H1 (cell line): ENCODE measurements at regions not wholly inside any gene's neighbourhood (a gene's known extent, or its start where the extent isn't known, plus 50 kb on each side); places are given as distances from the start of the nearest gene placed in this dataset.

Source experiments
- CTCF ChIA-PET: fragments of 300-600 bp; sonication (Branson Sonifier 250); formaldehyde crosslinking; loops from one replicate; lab custom pipeline; 2021; ENCODE audit not compliant: partially characterized antibody; lab: Charles Lee
- POLR2A ChIA-PET: fragments of 300-600 bp; sonication (Branson Sonifier 250); formaldehyde crosslinking; loops from one replicate; lab custom pipeline; 2021; ENCODE audit warnings: inconsistent platforms; ENCODE audit not compliant: partially characterized antibody; lab: Charles Lee
- DNase-seq, 2 experiments: peaks; one replicate each; pipeline versions ENCODE4 v3.0.0 to v3.0.0-alpha.2; 2010 to 2022; ENCODE audit warnings: low spot score in 2 of 2, low read depth in 1 of 2, mixed read lengths in 1 of 2
- FAIRE-seq: peaks from 2 replicates; lab custom pipeline; 2011; peaks lifted over from hg19 to GRCh38; lab: Jason Lieb, UNC
- H2AFZ ChIP-seq: 2 replicates; pipeline ENCODE4 v1.8.1; 2012; ENCODE audit warnings: low read length, inconsistent platforms
- H2AK5ac ChIP-seq: 2 replicates; pipeline ENCODE4 v1.6.1; 2013; ENCODE audit warnings: low read depth, low read length
- H2BK120ac ChIP-seq: replicated peaks from 2 replicates; pipeline ENCODE3; 2013; ENCODE audit warnings: low read depth, low read length, inconsistent platforms
- H2BK12ac ChIP-seq: 2 replicates; pipeline ENCODE4 v1.6.1; 2013; ENCODE audit warnings: low read depth, low read length
- H2BK15ac ChIP-seq: 2 replicates; pipeline ENCODE4 v1.6.1; 2013; ENCODE audit warnings: low read length
- H2BK20ac ChIP-seq: 2 replicates; pipeline ENCODE4 v1.6.1; 2013; ENCODE audit warnings: low read length
- H2BK5ac ChIP-seq: 2 replicates; pipeline ENCODE4 v1.6.1; 2013; ENCODE audit warnings: low read depth, low read length
- H3K14ac ChIP-seq: 2 replicates; pipeline ENCODE4 v1.6.1; 2013; ENCODE audit warnings: inconsistent platforms; ENCODE audit not compliant: insufficient read length
- H3K18ac ChIP-seq: 2 replicates; pipeline ENCODE4 v1.6.1; 2013; ENCODE audit warnings: low read length; ENCODE audit errors: extremely low read depth
- H3K23ac ChIP-seq: 2 replicates; pipeline ENCODE4 v1.6.1; 2013; ENCODE audit warnings: inconsistent platforms; ENCODE audit not compliant: insufficient read length
- H3K23me2 ChIP-seq: 2 replicates; pipeline ENCODE4 v1.6.1; 2013; ENCODE audit warnings: low read depth, low read length
- H3K27ac ChIP-seq: 2 replicates; pipeline ENCODE4 v1.6.1; 2011; ENCODE audit warnings: low read depth, low read length, inconsistent platforms
- H3K27me3 ChIP-seq, 4 experiments: replicated peaks in 1 of 4; 1 replicate in 1 of 4; 2 replicates in 3 of 4; pipeline versions ENCODE4 v1.6.1 to v1.8.1; 2011 to 2013; ENCODE audit warnings: low read length in 3 of 4, mild to moderate bottlenecking in 3 of 4, inconsistent platforms in 2 of 4, mixed read lengths in 2 of 4, moderate library complexity in 1 of 4; ENCODE audit not compliant: control insufficient read depth in 3 of 4, insufficient read depth in 3 of 4; ENCODE audit errors: extremely low read depth in 1 of 4
- H3K36me3 ChIP-seq, 4 experiments: 2 replicates each; pipeline versions ENCODE4 v1.6.1 to v1.8.1; 2011 to 2013; ENCODE audit warnings: mild to moderate bottlenecking in 4 of 4, low read length in 3 of 4, moderate library complexity in 2 of 4, control low read depth in 1 of 4, inconsistent platforms in 1 of 4; ENCODE audit not compliant: insufficient read depth in 4 of 4, control insufficient read depth in 2 of 4
- H3K4ac ChIP-seq: replicated peaks from 2 replicates; pipeline ENCODE3; 2013; ENCODE audit warnings: low read length, low read depth, mixed read lengths, inconsistent platforms; ENCODE audit not compliant: insufficient read length
- H3K4me1 ChIP-seq, 4 experiments: replicated peaks in 1 of 4; 1 replicate in 1 of 4; 2 replicates in 3 of 4; pipeline versions ENCODE4 v1.6.1 to v1.8.1; 2011 to 2013; ENCODE audit warnings: low read length in 3 of 4, inconsistent platforms in 2 of 4, mixed read lengths in 1 of 4; ENCODE audit not compliant: insufficient read depth in 4 of 4, control insufficient read depth in 3 of 4
- H3K4me2 ChIP-seq, 2 experiments: 2 replicates each; pipeline versions ENCODE4 v1.6.1 to v1.8.1; 2011 to 2013; ENCODE audit warnings: low read depth in 2 of 2, low read length in 2 of 2, control low read depth in 1 of 2, inconsistent platforms in 1 of 2, mild to moderate bottlenecking in 1 of 2; ENCODE audit not compliant: insufficient read depth in 1 of 2
- H3K4me3 ChIP-seq, 4 experiments: fragments of 200-600, 300-600 bp in 1 of 4; sonication (generic), shearing (Covaris generic), sonication (Bioruptor Twin) in 1 of 4; 2 replicates each; pipeline versions ENCODE4 v1.5.1 to v1.8.1; 2011 to 2016; ENCODE audit warnings: low read length in 4 of 4, low read depth in 3 of 4, control low read depth in 2 of 4, inconsistent platforms in 2 of 4, mild to moderate bottlenecking in 2 of 4, mixed read lengths in 1 of 4, moderate library complexity in 1 of 4; ENCODE audit not compliant: insufficient read depth in 2 of 4; ENCODE audit errors: extremely low read depth in 1 of 4
- H3K56ac ChIP-seq: replicated peaks from 2 replicates; pipeline ENCODE3; 2013; ENCODE audit warnings: low read depth, mild to moderate bottlenecking, mixed read lengths, low read length, inconsistent platforms; ENCODE audit not compliant: insufficient read length
- H3K79me1 ChIP-seq: 2 replicates; pipeline ENCODE4 v1.6.1; 2013; ENCODE audit warnings: low read depth, low read length, control low read depth
- H3K79me2 ChIP-seq, 2 experiments: 2 replicates each; pipeline versions ENCODE4 v1.6.1 to v1.8.1; 2012 to 2013; ENCODE audit warnings: low read length in 2 of 2, mild to moderate bottlenecking in 2 of 2, inconsistent platforms in 1 of 2; ENCODE audit not compliant: insufficient read depth in 2 of 2, control insufficient read depth in 1 of 2
- H3K9ac ChIP-seq, 4 experiments: replicated peaks in 1 of 4; 1 replicate in 1 of 4; 2 replicates in 3 of 4; pipeline versions ENCODE4 v1.6.1 to v1.8.1; 2011 to 2013; ENCODE audit warnings: low read depth in 3 of 4, low read length in 3 of 4, control low read depth in 2 of 4, mild to moderate bottlenecking in 2 of 4, moderate library complexity in 2 of 4, inconsistent platforms in 1 of 4; ENCODE audit errors: extremely low read depth in 1 of 4
- H3K9me3 ChIP-seq, 2 experiments: 2 replicates each; pipeline versions ENCODE4 v1.6.1 to v1.8.1; 2012 to 2013; ENCODE audit warnings: mild to moderate bottlenecking in 2 of 2, moderate library complexity in 2 of 2, control low read depth in 1 of 2, inconsistent platforms in 1 of 2, low read depth in 1 of 2, low read length in 1 of 2, mixed read lengths in 1 of 2; ENCODE audit not compliant: insufficient read depth in 2 of 2
- H4K20me1 ChIP-seq, 2 experiments: replicated peaks in 1 of 2; 2 replicates each; pipeline versions ENCODE3 to v1.8.1; 2011 to 2013; ENCODE audit warnings: inconsistent platforms in 2 of 2, low read length in 2 of 2, mild to moderate bottlenecking in 1 of 2; ENCODE audit not compliant: insufficient read depth in 2 of 2, control insufficient read depth in 1 of 2
- H4K5ac ChIP-seq: 2 replicates; pipeline ENCODE4 v1.6.1; 2013; ENCODE audit warnings: low read length, low read depth, mixed read lengths, inconsistent platforms; ENCODE audit not compliant: insufficient read length
- H4K8ac ChIP-seq: 2 replicates; pipeline ENCODE4 v1.8.0; 2013; ENCODE audit warnings: mild to moderate bottlenecking, moderate library complexity, low read length, inconsistent platforms; ENCODE audit not compliant: insufficient read depth; ENCODE audit errors: extremely low read depth
- H4K91ac ChIP-seq: replicated peaks from 2 replicates; pipeline ENCODE3; 2013; ENCODE audit warnings: low read length, mixed read lengths, inconsistent platforms; ENCODE audit not compliant: insufficient read length
- JUND ChIP-seq: IDR thresholded peaks from 2 replicates; pipeline ENCODE4 v1.6.1; 2011; ENCODE audit warnings: mild to moderate bottlenecking, improper control_type of control experiment, low read length
- SIRT6 ChIP-seq: IDR thresholded peaks from one replicate; pipeline ENCODE4 v1.7.1; 2012; ENCODE audit warnings: low read length, inconsistent platforms
- USF2 ChIP-seq: IDR thresholded peaks from 2 replicates; pipeline ENCODE4 v1.6.1; 2011; ENCODE audit warnings: low read length, improper control_type of control experiment
- WGBS, 2 experiments: shearing (Covaris generic) in 1 of 2; methylation state at CpG; one replicate each; pipeline versions ENCODE4 v1.1.6 to v1.1.7; 2013 to 2015; ENCODE audit warnings: low lambda C conversion rate in 2 of 2, mixed read lengths in 2 of 2, inconsistent platforms in 1 of 2, low coverage in 1 of 2, missing lambda C conversion rate in 1 of 2; ENCODE audit not compliant: insufficient replicate concordance in 2 of 2, insufficient coverage in 1 of 2, insufficient read length in 1 of 2; ENCODE audit errors: extremely low coverage in 1 of 2, missing lambda C conversion rate in 1 of 2; 5-methylcytosine and 5-hydroxymethylcytosine counted together

- H3K36me3 ChIP-seq = no peaks in the 10 kb centered on the region
- no peak overlapping the region for H3K14ac ChIP-seq
- H3K9me3 ChIP-seq = no peaks in the 10 kb centered on the region
- no peaks in the 10 kb centered on the region for H3K79me2 ChIP-seq
- no peak overlapping the region for H2BK15ac ChIP-seq
- no peak overlapping the region for H3K23ac ChIP-seq
- H3K4me1 ChIP-seq = peaks cover 0 to 3% (median 0%) of the 10 kb centered on the region in 4 experiments; a peak in 3 of 7 replicates
- H3K4ac ChIP-seq = no peak overlapping the region
- H3K4me3 ChIP-seq = no peak overlapping the region
- no peaks in the 10 kb centered on the region for H3K79me1 ChIP-seq
- no peak overlapping the region for H2BK12ac ChIP-seq
- no peak overlapping the region for H3K18ac ChIP-seq
- H2AK5ac ChIP-seq = no peak overlapping the region
- DNase-seq (no peak), FAIRE-seq (no peak)
- H2BK20ac ChIP-seq = no peak overlapping the region
- H2BK5ac ChIP-seq = no peak overlapping the region
- no peak overlapping the region for H3K4me2 ChIP-seq
- no peak overlapping the region for H3K27ac ChIP-seq
- H2AFZ ChIP-seq = no peak overlapping the region
- no peaks in the 10 kb centered on the region for H3K23me2 ChIP-seq
- no peak overlapping the region for H3K9ac ChIP-seq
- H4K20me1 ChIP-seq = no peaks in the 10 kb centered on the region
- WGBS, 2 experiments = 87% methylated on average over 6 of the region's 8 CpGs; no CpG with 5 or more reads in 1 of the 2 experiments
- TF ChIP-seq JUND = no peak
- no peak for TF ChIP-seq USF2
- TF ChIP-seq SIRT6 = no peak
- no peak overlapping the region for H4K5ac ChIP-seq
- POLR2A ChIA-PET = no interaction called here
- H2BK120ac ChIP-seq = no peak overlapping the region
- H3K56ac ChIP-seq = no peak overlapping the region
- CTCF ChIA-PET = interaction anchor here (1.6 to 17.1 kb wide), 6 partner anchors 10 to 180 kb away, joined by 3 to 352 read pairs (median 54); no protein-coding TSS in a partner anchor
- no peak overlapping the region for H4K8ac ChIP-seq
- no peaks in the 10 kb centered on the region; a peak in 2 of 7 replicates for H3K27me3 ChIP-seq
- H4K91ac ChIP-seq = no peak overlapping the region
Observed at GRCh38 chr15:79186616-79187015, 95.9 kb upstream of the ANKRD34C start.
